Esophagus squamous epithelium (tissue), 5 donors: ENCODE measurements at regions not wholly inside any gene's neighbourhood (a gene's known extent, or its start where the extent isn't known, plus 50 kb on each side); places are given as distances from the start of the nearest gene placed in this dataset.

Experiments
- DNase-seq: peaks from one replicate; lab custom pipeline; 2025; lab: John Stamatoyannopoulos, UW
- H3K27ac ChIP-seq, 4 donors: fragments of 200-600 bp; sonication (generic); one replicate each; pipeline ENCODE4 v1.5.1; 2016 to 2019; ENCODE audit warnings: mild to moderate bottlenecking in 1 of 4
- H3K27me3 ChIP-seq, 4 donors: fragments of 200-600 bp; sonication (generic); 1 replicate in 3 of 4; 2 replicates in 1 of 4; pipeline versions ENCODE4 v1.5.1 to v1.6.0; 2017 to 2021; ENCODE audit warnings: antibody characterized with exemption in 1 of 4
- H3K36me3 ChIP-seq, 3 donors: fragments of 200-600 bp; sonication (generic); one replicate each; pipeline ENCODE4 v1.5.1; 2016 to 2019
- H3K4me1 ChIP-seq, 3 donors: fragments of 200-600 bp; sonication (generic); one replicate each; pipeline ENCODE4 v1.5.1; 2017 to 2019
- H3K4me3 ChIP-seq, 4 donors: fragments of 200-600 bp; sonication (generic); 1 replicate in 3 of 4; 2 replicates in 1 of 4; pipeline ENCODE4 v1.5.1; 2016 to 2019; ENCODE audit warnings: mild to moderate bottlenecking in 2 of 4, moderate library complexity in 1 of 4
- H3K9me3 ChIP-seq, 3 donors: fragments of 200-600 bp; sonication (generic); one replicate each; pipeline ENCODE4 v1.5.1; 2016 to 2019
- POLR2A ChIP-seq, 4 donors: fragments of 450-650 bp; IDR thresholded peaks; one replicate each; pipeline ENCODE4 v1.6.1; 2017; ENCODE audit warnings: antibody characterized with exemption in 4 of 4, mild to moderate bottlenecking in 4 of 4, moderate library complexity in 3 of 4
- WGBS, 2 donors: methylation state at CpG; one replicate each; pipeline ENCODE4 v1.1.5; 2018; 5-methylcytosine and 5-hydroxymethylcytosine counted together
- intact Hi-C: fragments of 100-400 bp; cut with DNase I; formaldehyde crosslinking; loops from one replicate; pipeline ENCODE4 v1.15.0; 2022
- TF ChIP-seq, protein P1 (sequence below), 6 experiments: fragments of 450-650 bp in 4 of 6; fragments of 200-600 bp in 2 of 6; sonication (generic) in 2 of 6; IDR thresholded peaks; one replicate each; pipeline ENCODE4 v1.5.1; 2016 to 2019; ENCODE audit warnings: antibody characterized with exemption in 6 of 6, mild to moderate bottlenecking in 4 of 6, moderate library complexity in 4 of 6
- donor health status: DM: yes; HTN: yes; CAD: no.

DNA sequence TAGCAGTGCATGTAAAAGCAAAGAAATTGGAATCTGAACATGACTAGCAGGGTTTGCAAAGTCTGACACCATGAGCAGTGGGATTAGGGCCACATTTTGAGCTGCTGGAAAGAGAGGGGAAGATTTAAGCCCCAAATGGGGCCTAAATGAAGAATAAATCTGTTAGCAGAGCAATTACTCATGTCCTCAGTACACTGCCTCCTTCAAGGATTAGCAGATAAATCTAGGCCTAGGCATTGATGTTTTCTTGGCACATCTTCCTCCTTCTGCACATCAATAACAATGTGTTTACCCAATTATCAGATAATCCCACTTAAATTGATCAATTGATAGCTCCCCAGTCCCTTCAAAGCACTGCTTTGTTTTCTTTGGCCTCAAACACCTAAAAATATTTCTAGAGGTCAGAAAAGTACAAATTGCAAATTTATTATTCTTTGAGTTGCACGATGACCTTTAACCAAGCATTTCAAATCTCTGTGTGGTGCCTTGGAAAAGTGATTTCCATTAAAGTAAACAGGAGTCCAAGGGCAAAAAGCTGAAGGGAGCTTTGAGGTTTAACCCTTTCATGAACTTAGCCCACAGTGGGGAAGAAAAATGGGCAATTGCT, 514.7 kb upstream of the CHORDC1 start:
- no peaks in the 10 kb centered on the region for H3K27me3 ChIP-seq
- no peak overlapping the region for H3K4me3 ChIP-seq
- H3K9me3 ChIP-seq: no peaks in the 10 kb centered on the region
- 8 to 10% methylated on average over 1 of the region's 1 CpG for WGBS, 2 donors
- H3K36me3 ChIP-seq: no peaks in the 10 kb centered on the region
- no peak for TF ChIP-seq POLR2A (IDR thresholded peaks at IDR 0.05)
- TF ChIP-seq, protein P1, sequence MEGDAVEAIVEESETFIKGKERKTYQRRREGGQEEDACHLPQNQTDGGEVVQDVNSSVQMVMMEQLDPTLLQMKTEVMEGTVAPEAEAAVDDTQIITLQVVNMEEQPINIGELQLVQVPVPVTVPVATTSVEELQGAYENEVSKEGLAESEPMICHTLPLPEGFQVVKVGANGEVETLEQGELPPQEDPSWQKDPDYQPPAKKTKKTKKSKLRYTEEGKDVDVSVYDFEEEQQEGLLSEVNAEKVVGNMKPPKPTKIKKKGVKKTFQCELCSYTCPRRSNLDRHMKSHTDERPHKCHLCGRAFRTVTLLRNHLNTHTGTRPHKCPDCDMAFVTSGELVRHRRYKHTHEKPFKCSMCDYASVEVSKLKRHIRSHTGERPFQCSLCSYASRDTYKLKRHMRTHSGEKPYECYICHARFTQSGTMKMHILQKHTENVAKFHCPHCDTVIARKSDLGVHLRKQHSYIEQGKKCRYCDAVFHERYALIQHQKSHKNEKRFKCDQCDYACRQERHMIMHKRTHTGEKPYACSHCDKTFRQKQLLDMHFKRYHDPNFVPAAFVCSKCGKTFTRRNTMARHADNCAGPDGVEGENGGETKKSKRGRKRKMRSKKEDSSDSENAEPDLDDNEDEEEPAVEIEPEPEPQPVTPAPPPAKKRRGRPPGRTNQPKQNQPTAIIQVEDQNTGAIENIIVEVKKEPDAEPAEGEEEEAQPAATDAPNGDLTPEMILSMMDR (IDR thresholded peaks at IDR 0.05): no peak
- no peak for DNase-seq
- no peaks in the 10 kb centered on the region for H3K4me1 ChIP-seq
- no peak overlapping the region for H3K27ac ChIP-seq
- intact Hi-C loops: no loop called here

DNA sequence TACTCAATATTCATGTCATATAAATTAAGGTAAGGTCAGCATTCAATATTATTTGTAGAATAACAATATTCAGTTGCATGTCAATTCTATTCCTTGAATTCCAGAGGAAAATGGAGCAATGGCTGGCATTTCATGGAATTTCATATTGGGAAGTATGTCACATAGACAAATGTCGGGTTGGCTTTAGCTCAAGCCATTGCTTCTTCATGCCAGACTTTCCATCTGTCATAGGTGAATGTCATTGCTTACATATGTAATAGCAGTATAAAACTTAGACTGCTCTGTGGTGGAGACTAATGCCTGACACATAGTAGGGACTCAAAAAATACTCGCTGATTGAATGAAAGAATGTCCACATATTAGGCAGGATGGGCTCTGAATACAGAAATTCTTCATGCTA, 509.6 kb upstream of the CHORDC1 start:
- intact Hi-C loops: no loop called here
- H3K4me1 ChIP-seq: no peaks in the 10 kb centered on the region
- 75% methylated on average over 2 of the region's 2 CpGs for WGBS, 2 donors

DNA sequence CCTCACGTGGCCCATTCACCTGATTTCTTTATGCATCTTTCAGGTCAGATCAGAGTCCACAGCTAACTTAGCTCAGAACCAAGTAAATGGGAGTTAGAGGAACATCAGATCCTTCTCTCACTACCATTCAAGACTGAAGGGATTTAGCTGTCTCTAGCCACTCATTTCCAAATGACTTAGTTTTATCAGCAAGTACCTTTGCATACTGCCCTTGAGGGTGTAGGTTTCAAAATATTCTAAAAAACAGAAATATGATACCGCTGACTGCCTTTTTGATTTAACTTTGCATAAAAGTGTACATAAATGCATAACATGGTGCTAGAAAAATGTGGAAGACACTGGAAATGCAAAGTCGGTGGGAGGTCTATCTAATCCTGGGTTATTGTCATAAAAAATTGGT, 500.6 kb upstream of the CHORDC1 start:
- WGBS, 2 donors: 73 to 78% methylated on average over 3 of the region's 3 CpGs
- Histone ChIP-seq H3K36me3 (no peaks in the 10 kb centered on the region), H3K9me3 (no peaks in the 10 kb centered on the region), H3K27ac (no peak overlapping the region), H3K4me1 (no peaks in the 10 kb centered on the region), H3K27me3 (no peaks in the 10 kb centered on the region), H3K4me3 (no peak overlapping the region)
- no peak for DNase-seq
- no peak for TF ChIP-seq POLR2A (IDR thresholded peaks at IDR 0.05)
- TF ChIP-seq, protein P1 (IDR thresholded peaks at IDR 0.05): no peak
- intact Hi-C loops: no loop called here

More for the DNA sequence above, 509.6 kb upstream of the CHORDC1 start:
- DNase-seq: no peak
- Histone ChIP-seq H3K27ac (no peak overlapping the region), H3K27me3 (no peaks in the 10 kb centered on the region), H3K9me3 (no peaks in the 10 kb centered on the region), H3K4me3 (no peak overlapping the region), H3K36me3 (no peaks in the 10 kb centered on the region)
- TF ChIP-seq, protein P1 (IDR thresholded peaks at IDR 0.05): no peak
- TF ChIP-seq POLR2A (IDR thresholded peaks at IDR 0.05): no peak

DNA sequence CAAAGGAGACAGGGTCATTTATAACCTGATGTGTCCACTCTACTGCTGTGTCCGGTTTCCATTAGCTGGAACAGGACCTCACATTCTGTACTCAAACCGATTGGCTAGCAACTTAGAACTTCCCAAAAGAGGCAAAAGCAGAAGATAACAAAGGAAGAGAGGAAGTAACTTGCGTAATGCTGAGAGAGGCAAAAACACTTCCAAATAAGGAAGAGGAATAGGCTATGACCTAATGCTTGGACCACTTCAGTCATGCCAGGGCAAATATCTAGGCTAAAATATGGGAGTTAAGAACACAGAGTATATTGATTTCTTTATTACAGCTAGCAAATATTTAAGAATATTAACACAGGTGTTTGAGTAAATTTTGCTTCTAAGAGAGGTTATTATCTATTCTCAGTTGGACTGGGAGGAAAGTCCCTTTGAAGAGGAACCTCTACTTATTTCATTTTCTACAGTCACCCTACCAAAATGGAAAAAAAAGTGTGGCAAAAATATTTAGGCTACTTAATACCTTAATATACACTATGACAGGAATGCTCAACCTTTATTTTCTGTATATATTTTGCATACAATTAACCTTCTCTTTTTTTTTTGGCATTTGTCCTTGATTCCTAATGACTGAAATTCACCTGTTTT, 499.8 kb upstream of the CHORDC1 start:
- no peaks in the 10 kb centered on the region for H3K9me3 ChIP-seq
- TF ChIP-seq, protein P1 (IDR thresholded peaks at IDR 0.05): no peak
- TF ChIP-seq POLR2A (IDR thresholded peaks at IDR 0.05): no peak
- H3K27me3 ChIP-seq: no peaks in the 10 kb centered on the region
- H3K27ac ChIP-seq: no peak overlapping the region
- intact Hi-C loops: no loop called here
- H3K36me3 ChIP-seq: no peaks in the 10 kb centered on the region
- 58 to 69% methylated on average over 3 of the region's 3 CpGs for WGBS, 2 donors
- H3K4me1 ChIP-seq: no peaks in the 10 kb centered on the region
- H3K4me3 ChIP-seq: no peak overlapping the region
- DNase-seq: no peak

DNA sequence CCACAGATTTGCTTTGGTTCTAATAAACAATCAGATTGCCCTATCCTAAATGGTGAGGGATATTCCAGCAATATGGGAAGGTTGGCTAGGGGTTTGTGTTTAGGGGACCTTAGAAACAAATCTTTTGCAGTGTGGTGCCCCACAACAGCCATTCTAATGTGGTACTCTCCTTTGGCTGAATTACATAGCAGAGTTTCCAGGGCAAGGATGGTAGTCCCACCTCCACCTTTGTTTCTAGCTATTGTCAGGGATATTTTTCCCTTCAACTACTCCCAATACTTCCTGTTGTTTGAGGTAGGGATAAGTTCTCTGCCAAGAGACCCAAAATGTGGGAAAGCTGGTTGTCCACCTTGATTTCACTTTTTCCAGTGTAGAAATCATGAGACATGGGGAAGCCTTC, 494.7 kb upstream of the CHORDC1 start:
- intact Hi-C loops: no loop called here
- H3K36me3 ChIP-seq: no peaks in the 10 kb centered on the region
- TF ChIP-seq, protein P1 (IDR thresholded peaks at IDR 0.05): no peak
- no peak for TF ChIP-seq POLR2A (IDR thresholded peaks at IDR 0.05)

More for the DNA sequence above, 494.7 kb upstream of the CHORDC1 start:
- H3K27ac ChIP-seq: no peak overlapping the region
- H3K4me3 ChIP-seq: no peak overlapping the region
- H3K9me3 ChIP-seq: peaks cover 0 to 3% (median 0%) of the 10 kb centered on the region in 3 donors
- no peaks in the 10 kb centered on the region for H3K4me1 ChIP-seq
- no peaks in the 10 kb centered on the region for H3K27me3 ChIP-seq
- no peak for DNase-seq
